NCI-H2029 treated with DMSO at 0.1 percent for 48 hours (cell line): ENCODE measurements at regions not wholly inside any gene's neighbourhood (a gene's known extent, or its start where the extent isn't known, plus 50 kb on each side); places are given as distances from the start of the nearest gene placed in this dataset.

Source experiments
- DNase-seq: peaks from one replicate; lab custom pipeline; 2025; lab: John Stamatoyannopoulos, UW

- DNase-seq: no peak
Measured at GRCh38 chr5:4228708-4229107, 633.1 kb downstream of the IRX1 start.

DNA sequence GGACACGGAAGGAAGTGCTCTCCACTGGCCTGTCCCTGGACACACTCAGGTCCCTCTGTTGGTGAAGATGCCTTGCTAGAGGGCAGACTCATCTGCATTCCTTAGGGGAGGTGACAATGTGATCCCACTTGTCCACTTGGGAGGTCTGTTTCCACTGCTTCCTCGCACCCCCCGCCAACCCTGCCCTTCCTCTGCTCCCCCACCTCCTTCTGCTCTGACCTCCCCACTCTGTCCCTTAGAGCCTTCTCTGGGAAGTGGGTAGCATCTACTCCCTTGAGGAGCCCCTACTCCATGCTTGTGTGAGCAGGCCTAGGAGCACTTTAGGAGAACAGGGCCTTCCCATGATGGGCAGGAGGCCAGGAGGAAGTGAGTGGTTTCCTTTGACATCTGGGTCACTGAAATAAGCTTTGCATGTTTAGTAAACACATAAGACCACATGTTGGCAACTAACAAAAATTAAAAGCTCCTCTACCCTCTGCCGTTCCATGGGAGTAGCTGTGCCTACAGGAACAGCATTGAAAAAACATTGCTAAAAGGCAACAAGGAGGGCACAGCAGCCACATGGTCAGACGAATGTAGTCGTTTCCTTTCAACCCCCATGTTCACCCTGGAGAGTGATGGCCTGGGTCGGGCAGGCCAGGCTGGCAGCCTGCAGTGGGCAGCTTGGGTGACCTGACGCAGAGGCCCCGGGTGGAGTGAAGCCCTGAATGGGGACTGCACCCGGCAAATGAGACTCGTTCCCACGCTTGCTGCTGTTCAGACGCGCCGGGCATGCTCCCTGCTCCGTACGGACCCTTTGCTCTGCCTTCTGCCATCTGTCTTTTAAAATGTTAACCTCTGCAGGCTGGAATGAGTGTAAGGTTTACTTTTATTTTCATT is 634.0 kb downstream of the IRX1 start:
- no peak for DNase-seq

- DNase-seq: no peak
Measured at GRCh38 chr5:4230471-4230785, 634.8 kb downstream of the IRX1 start.

GRCh38 chr5:4230786-4231641 is 635.4 kb downstream of the IRX1 start:
- DNase-seq: no peak

DNA sequence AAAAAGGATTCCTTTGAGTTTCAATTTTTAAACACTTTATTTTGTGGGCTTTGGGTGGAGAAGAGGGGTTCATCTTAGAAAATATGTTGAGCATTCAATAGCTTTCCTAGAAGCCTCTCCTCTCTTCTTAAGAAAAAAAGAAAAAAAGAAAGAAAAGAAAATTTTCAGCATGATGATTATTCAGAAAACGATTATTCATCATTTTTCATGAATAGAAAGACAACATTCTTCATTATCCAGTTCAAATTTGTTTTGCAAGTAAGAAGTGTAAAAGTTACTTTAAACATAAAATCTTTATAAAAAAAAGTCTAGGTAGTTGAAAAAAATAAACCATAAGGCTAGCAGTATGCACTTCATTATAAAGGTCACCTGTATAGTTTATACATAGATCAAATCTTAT is 636.5 kb downstream of the IRX1 start:
- DNase-seq: no peak

- no peak for DNase-seq
Measured at GRCh38 chr5:4233671-4234070, 638.0 kb downstream of the IRX1 start.

DNA sequence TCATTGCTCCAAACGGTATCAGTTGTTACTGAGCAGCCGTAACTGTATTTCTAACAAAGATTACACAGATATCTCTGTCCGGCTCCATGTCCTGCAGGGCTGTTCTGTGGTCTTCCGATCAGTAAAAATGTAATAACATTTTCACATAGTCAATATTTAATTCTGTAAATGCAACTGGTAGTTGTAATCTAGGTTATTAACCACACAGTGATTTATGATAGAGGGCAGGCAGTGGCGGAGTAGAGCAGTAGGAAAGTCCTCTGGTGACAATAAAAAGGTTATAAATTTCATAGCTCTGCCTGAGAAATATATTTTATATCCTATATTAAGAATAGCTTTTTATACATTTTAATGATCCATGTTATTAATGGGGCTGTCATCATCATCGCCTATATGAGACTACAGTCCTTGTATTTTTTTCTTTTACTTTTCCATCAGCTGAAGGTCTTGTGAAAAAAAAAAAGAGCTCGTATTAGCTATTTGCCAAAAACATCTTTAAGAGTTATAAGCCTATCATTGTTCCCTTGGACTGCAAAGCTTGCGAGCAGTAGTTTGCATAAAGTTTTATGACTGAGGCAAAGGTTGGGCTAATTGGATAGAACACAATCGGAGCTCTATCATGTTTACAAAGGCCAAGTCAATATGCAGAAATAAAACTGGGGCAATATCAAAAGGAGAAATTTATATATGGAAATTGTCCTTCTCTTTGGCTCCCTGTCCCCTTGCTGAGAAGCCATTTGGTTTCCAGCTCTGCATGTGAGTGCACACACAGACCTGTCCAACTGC is 648.0 kb downstream of the IRX1 start:
- DNase-seq: no peak

DNA sequence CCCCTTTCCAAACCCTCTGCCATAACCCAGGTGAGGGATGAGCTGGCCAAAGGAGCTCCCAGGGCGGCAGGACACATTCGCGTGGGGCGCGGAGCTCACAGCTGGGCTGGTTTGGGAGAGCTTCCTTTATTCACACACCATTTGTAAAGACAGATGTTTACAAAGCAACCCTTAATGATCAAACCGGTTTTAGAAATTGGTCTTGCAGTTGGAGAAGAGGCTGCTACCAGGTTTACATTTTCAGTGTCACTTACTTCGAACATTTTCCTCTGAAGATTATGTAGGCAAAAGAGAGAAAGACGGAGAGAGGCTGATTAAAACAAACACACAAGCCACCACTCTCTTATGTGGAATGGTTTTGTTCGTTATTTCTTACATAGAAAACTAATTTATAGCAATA is 648.7 kb downstream of the IRX1 start:
- no peak for DNase-seq

DNA sequence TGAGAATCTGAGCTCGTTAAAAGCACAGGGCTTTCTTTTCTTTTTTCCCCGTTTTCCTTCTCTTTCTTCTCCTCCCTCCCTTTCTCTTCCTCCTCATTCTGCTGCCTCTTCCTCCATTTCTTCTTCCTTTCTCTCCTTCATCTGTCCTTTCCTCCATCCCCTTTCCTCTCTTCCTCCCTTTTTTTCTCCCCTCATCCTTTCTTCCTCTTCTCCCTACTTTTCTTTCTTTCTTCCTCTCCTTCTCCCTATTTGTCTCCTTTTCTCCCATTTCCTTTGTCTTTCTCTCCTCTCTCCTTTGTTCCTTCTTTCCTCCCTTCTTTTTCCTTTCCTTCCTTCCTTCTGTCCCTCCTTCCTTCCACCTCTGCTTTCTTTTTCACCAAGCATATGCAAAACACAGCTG is 649.4 kb downstream of the IRX1 start:
- no peak for DNase-seq

DNA sequence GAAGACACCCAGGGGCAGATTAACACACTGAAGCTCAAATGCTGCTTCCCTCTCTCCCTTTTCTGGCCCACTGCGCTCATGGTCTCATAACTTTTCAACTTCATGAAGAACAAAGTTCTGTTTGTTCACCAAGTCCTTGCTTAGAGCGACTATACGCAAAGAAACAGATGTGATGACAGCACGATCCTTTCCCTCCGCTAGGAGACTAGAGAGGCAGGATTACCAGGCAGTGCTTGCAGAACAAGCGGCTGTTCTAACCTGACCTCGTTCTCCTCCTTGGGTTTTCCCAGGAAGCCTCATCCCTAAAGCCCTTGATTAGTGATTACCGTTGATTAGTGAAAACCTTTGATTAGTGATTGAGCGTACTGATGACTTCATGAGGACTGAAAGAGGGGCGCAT is 649.9 kb downstream of the IRX1 start:
- DNase-seq: no peak

- no peak for DNase-seq
Measured at GRCh38 chr5:4246447-4246846, 650.8 kb downstream of the IRX1 start.

DNA sequence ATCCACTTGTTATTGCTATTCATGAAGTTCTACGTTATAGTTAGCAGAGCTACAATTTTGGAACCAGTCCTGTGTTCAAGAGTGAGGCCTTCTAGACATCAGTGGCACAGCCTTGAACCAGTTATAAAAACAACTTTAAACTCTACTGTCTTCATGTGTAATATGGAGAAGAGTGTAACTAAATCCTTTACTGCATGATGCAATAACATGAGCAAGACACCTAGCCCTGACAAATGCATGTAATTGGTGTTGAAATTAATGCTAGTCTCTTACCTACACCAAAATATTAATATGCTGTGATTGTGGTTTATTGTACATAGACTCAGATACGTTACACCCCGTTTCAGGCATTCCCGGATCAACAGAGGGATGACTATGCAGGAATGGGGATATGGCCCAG is 654.6 kb downstream of the IRX1 start:
- DNase-seq: no peak

- no peak for DNase-seq
Measured at GRCh38 chr5:4252385-4252784, 656.8 kb downstream of the IRX1 start.

GRCh38 chr5:4254736-4255135 is 659.1 kb downstream of the IRX1 start:
- no peak for DNase-seq

DNA sequence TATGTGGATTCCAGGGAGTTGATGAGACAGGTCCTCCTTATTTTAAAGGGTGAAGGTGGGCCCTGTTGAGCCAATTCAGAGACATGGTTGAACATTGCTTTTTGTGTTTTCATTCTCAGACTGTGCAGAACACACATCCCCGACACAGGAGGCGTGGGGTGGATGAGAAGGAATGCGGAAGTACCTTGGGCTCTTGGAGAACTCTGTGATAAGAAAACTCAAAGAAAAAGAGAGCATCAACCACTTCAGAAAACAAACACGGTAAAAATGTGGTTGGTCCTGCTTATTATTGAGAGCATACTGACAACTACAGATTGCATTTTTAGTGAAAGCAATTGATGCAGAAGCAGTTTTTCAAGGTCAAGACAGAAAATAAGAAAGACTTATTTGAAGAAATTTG is 659.8 kb downstream of the IRX1 start:
- no peak for DNase-seq

DNA sequence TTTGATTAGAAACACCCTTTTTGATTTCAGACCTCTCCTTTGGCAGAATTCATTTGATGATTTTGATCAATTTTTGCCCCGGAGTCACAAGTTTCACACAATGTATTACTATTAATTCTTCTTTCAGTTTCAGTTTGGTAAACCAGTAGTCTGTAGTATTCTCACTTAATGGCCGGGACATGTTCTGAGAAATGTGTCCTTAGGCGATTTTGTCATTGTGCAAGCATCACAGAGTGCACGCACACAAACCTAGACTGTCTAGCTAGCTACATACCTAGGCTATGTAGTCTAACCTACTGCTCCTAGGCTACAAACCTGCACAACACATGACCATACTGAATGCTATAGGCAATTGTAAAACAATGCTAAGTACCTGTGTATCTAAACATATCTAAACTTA is 662.5 kb downstream of the IRX1 start:
- no peak for DNase-seq

DNA sequence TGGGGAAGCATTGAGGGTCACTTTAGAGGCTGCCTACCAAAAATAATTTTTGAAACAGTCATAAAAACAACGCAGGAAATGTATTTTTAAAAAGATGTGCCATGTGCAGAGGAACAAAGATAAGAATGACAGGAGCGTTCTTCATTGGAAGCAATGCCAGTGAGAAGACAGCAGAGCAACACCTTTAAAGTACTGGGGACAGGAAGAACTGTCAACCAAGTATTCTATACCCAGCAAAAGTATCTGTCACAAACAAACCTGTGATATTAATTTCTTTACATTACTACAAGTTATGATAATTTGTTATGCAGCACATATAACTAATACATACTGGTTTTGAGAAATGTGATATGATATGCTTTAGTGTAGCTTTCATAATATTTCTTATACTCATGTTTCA is 675.6 kb downstream of the IRX1 start:
- DNase-seq: no peak

- DNase-seq: no peak
Measured at GRCh38 chr5:4275232-4275631, 679.6 kb downstream of the IRX1 start.

GRCh38 chr5:4294878-4295277 is 699.2 kb downstream of the IRX1 start:
- no peak for DNase-seq

DNA sequence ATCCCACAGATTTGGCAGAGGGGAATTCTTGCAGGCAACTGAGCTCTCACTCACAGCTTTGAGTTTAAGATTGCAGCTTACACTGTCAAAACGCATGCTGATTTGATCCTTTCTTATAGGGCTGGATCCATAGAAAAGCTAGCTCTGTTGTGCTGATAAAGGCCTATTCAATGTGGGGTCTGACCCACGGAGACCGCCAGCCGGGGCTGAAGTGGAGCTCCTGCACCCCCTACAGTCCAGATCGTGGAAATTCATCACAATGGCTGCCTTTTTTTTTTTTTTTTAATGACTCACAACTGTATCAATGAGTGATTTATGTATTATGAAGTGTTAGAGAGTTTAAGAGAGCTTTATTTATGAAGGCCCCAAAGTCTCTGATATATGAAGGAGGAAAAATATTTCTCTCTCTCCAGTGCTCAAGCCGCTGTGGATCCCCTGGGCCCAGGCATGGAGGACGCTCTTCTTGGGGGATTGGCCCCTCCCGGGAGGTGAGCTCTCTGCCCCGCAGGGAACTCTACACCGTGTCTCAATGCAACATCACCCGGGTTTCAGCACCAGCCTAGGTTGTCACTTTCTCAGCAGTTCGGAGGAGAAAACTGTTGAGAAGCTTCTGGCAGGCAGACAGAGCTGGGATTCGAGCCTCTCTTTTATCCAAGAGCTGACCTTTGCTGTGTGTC is 700.2 kb downstream of the IRX1 start:
- no peak for DNase-seq

- no peak for DNase-seq
Measured at GRCh38 chr5:4306057-4306456, 710.4 kb downstream of the IRX1 start.

DNA sequence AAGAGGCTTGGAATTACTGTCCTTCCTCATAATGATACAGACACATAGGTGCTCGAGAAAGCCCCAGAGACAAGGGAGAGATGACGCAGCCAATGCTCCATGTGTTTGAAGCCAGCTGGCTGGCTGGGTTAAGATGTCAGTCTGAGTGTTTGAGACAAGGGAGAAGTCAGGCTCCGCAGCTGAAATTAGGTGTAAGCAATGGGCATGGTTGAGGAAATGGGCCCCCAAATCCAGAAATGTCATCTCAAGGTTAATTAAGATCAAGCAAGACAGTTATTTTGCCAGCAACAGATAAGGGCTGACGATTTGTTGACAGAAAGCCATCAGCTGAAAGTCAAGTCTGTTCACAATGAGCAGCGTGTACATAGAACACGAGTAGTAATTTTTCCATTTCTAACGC is 713.4 kb downstream of the IRX1 start:
- DNase-seq: no peak
